ENCODE measurements at regions not wholly inside any gene's neighbourhood (a gene's known extent, or its start where the extent isn't known, plus 50 kb on each side); places are given as distances from the start of the nearest gene placed in this dataset.

- DNase-seq: no peak
Measured at GRCh38 chr6:44614396-44614795, 226.9 kb downstream of the CDC5L start.

DNA sequence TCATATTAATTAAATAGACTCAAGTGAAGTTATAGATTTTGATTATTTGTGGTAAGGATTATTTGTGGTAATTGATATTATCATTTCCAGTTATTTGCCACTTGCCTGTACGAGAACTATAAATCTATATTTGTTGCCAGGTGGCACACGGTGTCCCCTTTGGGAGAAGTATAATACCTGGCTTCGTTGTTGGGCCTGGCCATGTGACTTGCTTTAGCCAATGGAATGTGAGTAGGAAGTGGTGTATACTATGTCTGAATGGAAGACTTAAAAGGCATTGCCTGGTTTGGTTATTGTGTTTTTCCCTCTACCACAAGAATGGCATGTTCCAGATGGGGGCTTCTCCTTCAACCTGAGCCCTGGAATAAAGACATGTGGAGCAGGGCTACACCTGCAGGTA lies 228.1 kb downstream of the CDC5L start:
- no peak for DNase-seq

GRCh38 chr6:44617416-44617815 lies 229.9 kb downstream of the CDC5L start:
- DNase-seq: no peak

DNA sequence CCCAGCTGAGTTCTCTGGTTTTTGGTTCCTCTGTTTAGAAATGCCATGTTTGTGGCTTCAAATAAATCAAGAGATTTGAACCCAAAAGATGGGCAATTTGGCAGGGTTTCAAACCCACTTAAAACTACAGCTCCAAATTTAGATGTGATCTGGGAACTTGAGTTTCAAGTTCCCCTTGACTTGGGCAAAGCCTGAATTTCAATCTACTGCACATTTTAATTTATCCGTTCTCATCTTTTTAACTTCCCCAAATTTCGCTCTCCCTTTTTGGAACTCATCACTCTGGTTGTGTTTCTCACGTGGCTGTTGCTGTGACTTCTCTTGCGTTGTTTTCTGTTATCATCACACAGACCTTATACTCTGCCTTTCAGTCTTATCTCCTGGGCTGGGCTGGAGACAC lies 230.9 kb downstream of the CDC5L start:
- DNase-seq: no peak

DNA sequence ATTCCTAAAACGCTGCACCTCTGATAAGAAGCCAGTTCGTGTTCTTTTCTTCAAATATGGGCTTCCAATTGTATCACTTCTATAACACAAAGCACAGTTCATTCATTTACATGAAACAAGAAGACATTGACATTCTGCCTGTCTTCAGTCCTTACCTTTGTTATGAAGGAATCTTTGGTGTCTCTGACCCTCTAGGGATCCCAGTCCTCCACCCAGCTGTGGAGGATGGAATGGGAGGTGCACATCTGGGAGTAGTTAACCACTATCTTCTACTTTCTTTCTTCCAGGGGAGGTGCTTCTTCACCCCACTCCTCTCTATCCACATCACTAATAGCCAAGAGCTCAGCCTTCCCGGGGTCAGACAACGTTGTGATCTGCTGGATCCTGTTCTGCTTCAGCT lies 233.4 kb downstream of the CDC5L start:
- no peak for DNase-seq

GRCh38 chr6:44621846-44622245 lies 234.3 kb downstream of the CDC5L start:
- peak; percentile 1 for DNase-seq

DNA sequence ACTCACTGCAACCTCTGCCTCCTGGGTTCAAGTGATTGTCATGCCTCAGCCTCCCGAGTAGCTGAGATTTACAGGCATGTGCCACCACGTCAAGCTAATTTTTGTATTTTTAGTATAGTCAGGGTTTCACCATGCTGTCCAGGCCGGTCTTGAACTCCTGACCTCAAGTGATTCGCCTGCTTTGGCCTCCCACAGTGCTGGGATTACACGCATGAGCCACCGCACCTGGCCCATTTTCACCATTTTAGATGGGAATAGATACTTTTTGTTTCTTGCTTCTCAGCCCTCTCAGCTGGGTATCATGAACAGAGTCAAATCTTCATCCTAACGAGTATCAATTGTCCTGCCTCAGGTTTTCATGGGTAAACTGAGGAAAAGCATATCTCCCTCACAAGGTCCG lies 235.0 kb downstream of the CDC5L start:
- DNase-seq: no peak

DNA sequence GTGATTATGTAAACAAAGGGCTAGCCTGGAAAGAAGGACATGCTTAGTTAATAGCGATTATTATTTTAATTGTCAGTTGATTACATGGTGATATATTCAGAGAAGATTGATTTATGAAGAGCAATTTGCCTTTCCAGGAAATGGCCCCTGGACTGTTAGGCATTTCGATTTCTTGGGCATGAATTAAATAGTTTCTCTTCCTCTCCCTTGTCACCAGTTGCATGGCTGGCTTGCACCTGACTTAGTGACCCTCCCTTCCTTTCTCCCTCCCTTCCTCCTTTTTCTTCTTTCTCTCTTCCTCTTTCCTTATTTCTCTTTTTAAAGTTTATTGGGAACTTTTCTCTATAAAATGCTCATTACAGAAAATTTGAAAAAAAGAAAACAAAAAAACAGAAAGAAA lies 235.4 kb downstream of the CDC5L start:
- DNase-seq: no peak

- DNase-seq: no peak
Measured at GRCh38 chr6:44624226-44624625, 236.7 kb downstream of the CDC5L start.

DNA sequence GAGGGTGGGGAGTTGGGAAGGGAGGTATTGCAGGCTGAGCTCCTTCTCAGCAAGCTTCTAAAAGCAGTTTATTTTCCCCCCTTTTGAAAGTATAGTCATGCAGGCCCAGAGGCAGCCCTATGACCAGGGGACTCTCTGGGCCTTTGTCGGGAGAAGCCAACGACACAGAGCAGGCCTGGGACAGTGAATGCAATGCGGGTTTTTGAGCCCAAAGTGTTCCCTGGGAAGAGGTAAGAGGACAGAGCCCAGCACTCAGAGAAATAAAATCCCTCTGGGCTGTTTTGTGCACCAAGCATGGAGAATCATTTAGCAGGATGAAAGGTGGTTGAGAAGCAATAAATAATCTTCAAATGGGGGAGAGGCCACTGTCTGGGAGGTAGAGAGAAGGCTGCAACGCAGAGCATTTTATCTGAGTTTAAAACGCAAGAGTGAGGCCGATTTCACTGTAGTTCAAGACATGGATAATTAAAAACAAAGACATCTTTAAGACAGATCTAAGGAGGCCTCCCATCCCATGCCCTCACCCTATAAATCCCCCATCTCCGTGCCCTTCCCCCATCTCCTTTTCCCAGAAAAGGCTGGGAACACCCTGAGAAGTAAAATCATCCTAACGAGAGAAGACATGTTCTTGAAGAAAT lies 237.5 kb downstream of the CDC5L start:
- no peak for DNase-seq

DNA sequence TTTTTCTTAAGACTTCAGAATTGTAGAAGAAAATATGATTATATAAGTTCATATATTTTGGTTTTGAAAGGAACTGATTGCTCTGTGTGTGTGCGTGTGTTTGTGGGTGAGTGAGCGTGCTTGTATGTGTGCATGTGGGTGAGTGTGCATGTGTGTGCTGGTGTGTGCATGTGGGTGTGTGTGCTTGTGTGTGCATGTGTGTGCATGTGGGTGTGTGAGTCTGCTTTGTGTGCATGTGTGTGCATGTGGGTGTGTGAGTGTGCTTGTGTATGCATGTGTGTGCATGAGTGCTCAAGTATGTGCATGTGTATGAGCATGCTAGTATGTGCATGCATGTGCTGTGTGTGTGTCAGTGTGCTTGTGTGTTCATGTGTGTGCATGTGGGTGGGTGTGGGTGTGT lies 238.5 kb downstream of the CDC5L start:
- no peak for DNase-seq

- no peak for DNase-seq
Measured at GRCh38 chr6:44626616-44627015, 239.1 kb downstream of the CDC5L start.

DNA sequence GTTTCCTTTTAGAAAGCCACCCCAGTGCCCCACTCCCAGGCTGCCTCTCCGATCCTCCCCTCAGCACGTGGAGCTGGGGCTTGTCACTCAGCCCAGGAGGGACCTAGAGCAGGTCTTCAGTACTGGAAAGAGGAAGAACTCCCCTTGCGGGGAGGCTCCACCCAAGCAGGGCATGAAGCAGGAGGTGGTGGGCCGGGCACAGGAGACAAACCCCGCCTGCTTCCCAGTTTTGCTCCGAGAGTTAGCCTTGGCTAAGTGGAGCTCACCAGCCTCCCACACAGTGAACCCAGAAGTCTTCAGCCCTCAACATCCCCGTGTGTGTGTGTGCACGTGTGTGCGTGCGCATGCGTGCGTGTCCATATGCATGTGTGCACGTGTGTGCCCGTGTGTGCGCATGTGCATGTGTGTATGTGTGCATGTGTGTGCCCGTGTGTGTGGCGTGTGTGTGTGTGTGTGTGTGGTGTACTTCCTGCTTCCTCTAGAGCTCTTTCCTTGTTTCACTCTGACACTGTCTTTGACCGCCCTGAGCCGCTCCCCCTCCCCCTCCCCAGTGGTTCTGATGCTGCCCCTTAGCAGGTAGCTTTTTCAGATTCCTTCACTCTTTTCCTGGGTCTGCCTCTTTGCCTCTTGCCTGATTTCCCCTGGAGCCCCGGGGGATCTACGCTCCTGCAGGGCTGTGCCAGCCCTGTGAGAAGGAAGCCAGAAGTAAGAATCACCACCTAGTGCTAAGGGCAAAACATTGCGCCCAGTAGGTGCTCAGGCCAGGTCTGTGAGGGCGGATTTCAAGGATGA lies 239.8 kb downstream of the CDC5L start:
- no peak for DNase-seq

- no peak for DNase-seq
Measured at GRCh38 chr6:44627883-44628271, 240.4 kb downstream of the CDC5L start.

DNA sequence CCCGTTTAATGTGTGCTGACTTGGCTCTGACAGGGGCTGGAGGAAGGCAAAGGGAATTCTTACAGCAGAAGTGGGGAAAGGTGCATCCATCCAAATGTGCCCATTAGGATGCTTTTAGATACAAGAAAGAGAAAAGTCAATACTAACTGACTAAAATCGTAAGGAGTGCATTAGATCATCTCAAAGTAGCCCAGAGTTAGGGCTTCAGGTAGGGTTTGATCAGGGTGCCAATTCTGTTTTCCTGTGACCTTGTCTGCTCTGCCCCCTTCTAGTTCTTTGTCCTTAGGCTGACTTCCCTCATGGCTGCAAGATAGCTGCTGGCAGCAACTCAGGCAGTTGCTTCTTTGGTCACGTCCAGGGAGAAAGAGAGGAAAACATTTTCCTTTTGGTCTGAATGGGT lies 240.8 kb downstream of the CDC5L start:
- no peak for DNase-seq

GRCh38 chr6:44629636-44630035 lies 242.1 kb downstream of the CDC5L start:
- DNase-seq: no peak

DNA sequence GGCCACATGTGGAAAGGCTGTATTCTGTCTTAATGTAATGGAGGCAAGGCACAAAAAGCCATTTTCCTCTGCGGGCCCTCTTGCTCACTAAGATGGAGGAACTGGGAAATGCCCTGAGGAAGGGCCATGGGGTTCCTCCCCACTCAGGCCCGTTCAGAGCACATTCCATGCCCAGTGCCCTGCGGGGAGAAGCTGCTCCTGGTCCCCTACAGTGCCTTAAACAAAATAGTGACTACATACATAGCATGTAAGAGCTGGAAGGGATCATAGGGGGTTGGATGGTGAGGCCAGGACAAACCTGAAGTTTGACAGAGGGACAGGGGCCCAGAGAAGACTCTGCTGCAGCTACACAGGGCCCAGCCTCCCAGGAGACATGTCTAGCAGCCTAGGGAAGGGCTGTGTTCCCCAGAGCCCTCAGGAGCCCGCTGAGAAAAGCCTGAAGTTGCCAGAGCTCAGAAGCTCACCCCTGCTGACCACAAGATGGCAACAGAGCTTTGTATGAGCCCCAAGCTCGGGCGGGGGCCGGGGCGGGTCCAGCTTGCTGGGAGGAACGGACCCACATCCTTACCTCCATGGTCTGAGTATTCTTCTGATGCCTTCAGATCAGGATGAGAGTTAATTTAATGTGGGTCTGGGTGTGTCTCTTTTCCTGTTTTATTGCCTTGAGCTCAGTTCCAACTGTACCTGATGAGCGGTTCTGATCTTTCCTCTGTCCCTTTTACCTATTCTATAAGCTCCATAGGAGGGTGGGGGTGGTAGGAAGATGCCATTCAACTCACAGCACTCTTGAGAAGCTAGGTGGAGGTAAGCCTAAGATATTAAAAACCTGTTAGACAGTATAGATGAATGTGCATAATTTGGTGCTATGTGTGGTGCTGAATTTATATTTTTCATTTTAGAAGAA lies 242.9 kb downstream of the CDC5L start:
- DNase-seq: no peak

- no peak for DNase-seq
Measured at GRCh38 chr6:44631968-44632367, 244.5 kb downstream of the CDC5L start.

DNA sequence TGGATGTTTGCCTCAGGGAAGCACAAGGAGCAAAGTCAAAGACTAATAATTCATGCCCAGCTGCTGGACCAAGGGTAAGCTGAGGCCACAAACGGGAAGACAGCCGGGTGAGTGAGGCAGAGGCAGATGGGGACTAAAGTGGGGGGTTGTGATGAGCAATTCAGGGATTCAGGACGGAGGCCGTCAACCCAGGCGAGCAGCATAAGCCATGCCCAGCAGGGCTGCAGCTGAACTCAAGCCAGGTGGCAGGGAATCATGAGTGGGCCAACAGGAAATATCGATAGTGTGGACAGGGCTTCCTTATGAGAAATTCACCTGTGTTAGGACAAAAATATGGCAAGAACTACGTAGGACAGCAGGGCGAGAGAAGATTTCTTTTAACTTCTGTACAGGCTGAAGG lies 246.8 kb downstream of the CDC5L start:
- no peak for DNase-seq

- no peak for DNase-seq
Measured at GRCh38 chr6:44635486-44635885, 248.0 kb downstream of the CDC5L start.

GRCh38 chr6:44636561-44637248 lies 249.2 kb downstream of the CDC5L start:
- DNase-seq: no peak

GRCh38 chr6:44641344-44642031 lies 254.0 kb downstream of the CDC5L start:
- DNase-seq: no peak

- no peak for DNase-seq
Measured at GRCh38 chr6:44642349-44642748, 254.8 kb downstream of the CDC5L start.
